Duodenal mucosa (tissue), 2 donors: ENCODE measurements at regions not wholly inside any gene's neighbourhood (a gene's known extent, or its start where the extent isn't known, plus 50 kb on each side); places are given as distances from the start of the nearest gene placed in this dataset.

Experiments used
- H3K27ac ChIP-seq: one replicate; pipeline ENCODE4 v1.7.0; 2013; ENCODE audit warnings: low read depth, low read length
- H3K27me3 ChIP-seq, 2 donors: one replicate each; pipeline ENCODE4 v1.7.0; 2013; ENCODE audit warnings: low read length in 2 of 2, control low read depth in 1 of 2; ENCODE audit not compliant: insufficient read depth in 2 of 2, control insufficient read depth in 1 of 2
- H3K36me3 ChIP-seq, 2 donors: one replicate each; pipeline ENCODE4 v1.7.0; 2013; ENCODE audit warnings: low read length in 2 of 2, control low read depth in 1 of 2; ENCODE audit not compliant: insufficient read depth in 2 of 2, control insufficient read depth in 1 of 2
- H3K4me1 ChIP-seq, 2 donors: one replicate each; pipeline ENCODE4 v1.7.0; 2013; ENCODE audit warnings: low read length in 2 of 2, control low read depth in 1 of 2; ENCODE audit not compliant: insufficient read depth in 2 of 2, control insufficient read depth in 1 of 2
- H3K4me3 ChIP-seq, 2 donors: one replicate each; pipeline ENCODE4 v1.7.0; 2013; ENCODE audit warnings: low read length in 2 of 2, low read depth in 1 of 2
- H3K9ac ChIP-seq, 2 donors: one replicate each; pipeline ENCODE4 v1.7.0; 2013; ENCODE audit warnings: low read length in 2 of 2, low read depth in 1 of 2
- H3K9me3 ChIP-seq, 2 donors: one replicate each; pipeline ENCODE4 v1.7.0; 2013; ENCODE audit warnings: low read length in 2 of 2, control low read depth in 1 of 2; ENCODE audit not compliant: control insufficient read depth in 1 of 2

GRCh38 chr2:48066000-48066399 lies 159.7 kb upstream of the FBXO11 start:
- H3K27ac ChIP-seq = no peak overlapping the region
- H3K36me3 ChIP-seq = no peaks in the 10 kb centered on the region
- no peak overlapping the region for H3K4me3 ChIP-seq
- no peaks in the 10 kb centered on the region for H3K4me1 ChIP-seq
- H3K9me3 ChIP-seq = no peaks in the 10 kb centered on the region
- H3K9ac ChIP-seq = no peak overlapping the region
- no peaks in the 10 kb centered on the region for H3K27me3 ChIP-seq

GRCh38 chr2:48069769-48070168 lies 163.5 kb upstream of the FBXO11 start:
- H3K9me3 ChIP-seq = no peaks in the 10 kb centered on the region
- no peaks in the 10 kb centered on the region for H3K36me3 ChIP-seq
- H3K9ac ChIP-seq = no peak overlapping the region
- no peaks in the 10 kb centered on the region for H3K4me1 ChIP-seq
- no peaks in the 10 kb centered on the region for H3K27me3 ChIP-seq
- no peak overlapping the region for H3K27ac ChIP-seq
- no peak overlapping the region for H3K4me3 ChIP-seq

GRCh38 chr2:48070415-48070814 lies 164.1 kb upstream of the FBXO11 start:
- Histone ChIP-seq H3K4me1 (no peaks in the 10 kb centered on the region), H3K4me3 (no peak overlapping the region), H3K9me3 (no peaks in the 10 kb centered on the region), H3K9ac (no peak overlapping the region), H3K27ac (no peak overlapping the region), H3K27me3 (no peaks in the 10 kb centered on the region), H3K36me3 (no peaks in the 10 kb centered on the region)

- Histone ChIP-seq H3K4me1 (no peaks in the 10 kb centered on the region), H3K9me3 (no peaks in the 10 kb centered on the region), H3K27ac (no peak overlapping the region), H3K9ac (no peak overlapping the region), H3K36me3 (no peaks in the 10 kb centered on the region), H3K4me3 (no peak overlapping the region), H3K27me3 (no peaks in the 10 kb centered on the region)
Observed at GRCh38 chr2:48072583-48072982, 166.3 kb upstream of the FBXO11 start.

- Histone ChIP-seq H3K36me3 (no peaks in the 10 kb centered on the region), H3K4me1 (no peaks in the 10 kb centered on the region), H3K27me3 (no peaks in the 10 kb centered on the region), H3K9ac (no peak overlapping the region), H3K4me3 (no peak overlapping the region), H3K27ac (no peak overlapping the region), H3K9me3 (no peaks in the 10 kb centered on the region)
Observed at GRCh38 chr2:48075631-48076030, 169.3 kb upstream of the FBXO11 start.

- no peak overlapping the region for H3K9ac ChIP-seq
- H3K4me1 ChIP-seq = no peaks in the 10 kb centered on the region
- no peaks in the 10 kb centered on the region for H3K9me3 ChIP-seq
- no peak overlapping the region for H3K4me3 ChIP-seq
- H3K36me3 ChIP-seq = no peaks in the 10 kb centered on the region
- H3K27ac ChIP-seq = no peak overlapping the region
- H3K27me3 ChIP-seq = no peaks in the 10 kb centered on the region
Observed at GRCh38 chr2:48080534-48081316, 174.4 kb upstream of the FBXO11 start.

- Histone ChIP-seq H3K36me3 (no peaks in the 10 kb centered on the region), H3K9ac (no peak overlapping the region), H3K27ac (no peak overlapping the region), H3K4me1 (no peaks in the 10 kb centered on the region), H3K9me3 (no peaks in the 10 kb centered on the region), H3K4me3 (no peak overlapping the region), H3K27me3 (no peaks in the 10 kb centered on the region)
Observed at GRCh38 chr2:48081317-48081628, 175.0 kb upstream of the FBXO11 start.

GRCh38 chr2:48085888-48086287 lies 179.6 kb upstream of the FBXO11 start:
- no peak overlapping the region for H3K27ac ChIP-seq
- no peaks in the 10 kb centered on the region for H3K27me3 ChIP-seq
- no peak overlapping the region for H3K9ac ChIP-seq
- H3K9me3 ChIP-seq = no peaks in the 10 kb centered on the region
- H3K36me3 ChIP-seq = no peaks in the 10 kb centered on the region
- H3K4me1 ChIP-seq = no peaks in the 10 kb centered on the region
- H3K4me3 ChIP-seq = no peak overlapping the region

- Histone ChIP-seq H3K9ac (no peak overlapping the region), H3K9me3 (no peaks in the 10 kb centered on the region), H3K27ac (no peak overlapping the region), H3K27me3 (no peaks in the 10 kb centered on the region), H3K36me3 (no peaks in the 10 kb centered on the region), H3K4me1 (no peaks in the 10 kb centered on the region), H3K4me3 (no peak overlapping the region)
Observed at GRCh38 chr2:48088994-48089393, 182.7 kb upstream of the FBXO11 start.

GRCh38 chr2:48089644-48090043 lies 183.3 kb upstream of the FBXO11 start:
- Histone ChIP-seq H3K36me3 (no peaks in the 10 kb centered on the region), H3K27ac (no peak overlapping the region), H3K9ac (no peak overlapping the region), H3K4me1 (no peaks in the 10 kb centered on the region), H3K27me3 (no peaks in the 10 kb centered on the region), H3K4me3 (no peak overlapping the region), H3K9me3 (no peaks in the 10 kb centered on the region)
